Immature natural killer cell (primary cell): ENCODE measurements at regions not wholly inside any gene's neighbourhood (a gene's known extent, or its start where the extent isn't known, plus 50 kb on each side); places are given as distances from the start of the nearest gene placed in this dataset.
"Not testable (repeated sequence)": the region's sequence is repeated elsewhere in the genome, so short reads cannot be mapped to it uniquely, and the experiment has no call there.

Experiments
- DNase-seq, 3 donors: peaks; one replicate each; pipeline ENCODE4 v3.0.0; 2022; ENCODE audit warnings: mixed read lengths in 1 of 3
- H3K27ac Mint-ChIP-seq, 6 donors: one replicate each; pipeline ENCODE4 v1.8.0; 2020; ENCODE audit warnings: mixed read lengths in 6 of 6, mild to moderate bottlenecking in 5 of 6, inconsistent platforms in 4 of 6, moderate library complexity in 3 of 6
- H3K27me3 Mint-ChIP-seq, 3 donors: one replicate each; pipeline ENCODE4 v1.8.0; 2020 to 2021; ENCODE audit warnings: low read depth in 3 of 3, mild to moderate bottlenecking in 3 of 3, mixed read lengths in 3 of 3, moderate library complexity in 3 of 3, inconsistent platforms in 1 of 3
- H3K36me3 Mint-ChIP-seq, 3 donors: one replicate each; pipeline ENCODE4 v1.8.0; 2020; ENCODE audit warnings: mixed read lengths in 3 of 3, inconsistent platforms in 2 of 3, mild to moderate bottlenecking in 2 of 3
- H3K4me1 Mint-ChIP-seq, 2 donors: one replicate each; pipeline ENCODE4 v1.8.0; 2020; ENCODE audit warnings: inconsistent platforms in 2 of 2, mild to moderate bottlenecking in 2 of 2, mixed read lengths in 2 of 2, moderate library complexity in 1 of 2
- H3K4me3 Mint-ChIP-seq, 5 donors: one replicate each; pipeline ENCODE4 v1.8.0; 2020; ENCODE audit warnings: mild to moderate bottlenecking in 5 of 5, mixed read lengths in 5 of 5, inconsistent platforms in 3 of 5, moderate library complexity in 3 of 5
- H3K9me3 Mint-ChIP-seq, 6 donors: one replicate each; pipeline ENCODE4 v1.8.0; 2020; ENCODE audit warnings: mild to moderate bottlenecking in 6 of 6, mixed read lengths in 6 of 6, inconsistent platforms in 4 of 6, moderate library complexity in 3 of 6

GRCh38 chr7:91608606-91609005 lies 271.9 kb downstream of the MTERF1 start:
- Mint-ChIP-seq H3K4me1 (no peaks in the 10 kb centered on the region), H3K4me3 (no peak overlapping the region), H3K36me3 (no peaks in the 10 kb centered on the region), H3K27ac (no peak overlapping the region), H3K27me3 (no peaks in the 10 kb centered on the region), H3K9me3 (peaks cover 0 to 43% (median 7%) of the 10 kb centered on the region in 6 donors)
- DNase-seq, result no peak

GRCh38 chr7:91609525-91609924 lies 271.0 kb downstream of the MTERF1 start:
- DNase-seq, result no peak
- H3K27ac Mint-ChIP-seq, result no peak overlapping the region
- H3K9me3 Mint-ChIP-seq, result peaks cover 0 to 51% (median 8%) of the 10 kb centered on the region in 6 donors
- H3K4me3 Mint-ChIP-seq, result no peak overlapping the region
- H3K27me3 Mint-ChIP-seq, result peaks cover 0 to 3% (median 0%) of the 10 kb centered on the region in 3 donors
- no peaks in the 10 kb centered on the region for H3K36me3 Mint-ChIP-seq
- no peaks in the 10 kb centered on the region for H3K4me1 Mint-ChIP-seq

GRCh38 chr7:91614431-91614830 lies 266.1 kb downstream of the MTERF1 start:
- H3K4me3 Mint-ChIP-seq, result no peak overlapping the region
- H3K9me3 Mint-ChIP-seq, result peaks cover 4 to 38% (median 10%) of the 10 kb centered on the region in 6 donors
- H3K36me3 Mint-ChIP-seq, result no peaks in the 10 kb centered on the region
- H3K27ac Mint-ChIP-seq, result no peak overlapping the region
- peaks cover 0 to 3% (median 0%) of the 10 kb centered on the region in 3 donors for H3K27me3 Mint-ChIP-seq
- H3K4me1 Mint-ChIP-seq, result no peaks in the 10 kb centered on the region
- DNase-seq, result no peak

DNA sequence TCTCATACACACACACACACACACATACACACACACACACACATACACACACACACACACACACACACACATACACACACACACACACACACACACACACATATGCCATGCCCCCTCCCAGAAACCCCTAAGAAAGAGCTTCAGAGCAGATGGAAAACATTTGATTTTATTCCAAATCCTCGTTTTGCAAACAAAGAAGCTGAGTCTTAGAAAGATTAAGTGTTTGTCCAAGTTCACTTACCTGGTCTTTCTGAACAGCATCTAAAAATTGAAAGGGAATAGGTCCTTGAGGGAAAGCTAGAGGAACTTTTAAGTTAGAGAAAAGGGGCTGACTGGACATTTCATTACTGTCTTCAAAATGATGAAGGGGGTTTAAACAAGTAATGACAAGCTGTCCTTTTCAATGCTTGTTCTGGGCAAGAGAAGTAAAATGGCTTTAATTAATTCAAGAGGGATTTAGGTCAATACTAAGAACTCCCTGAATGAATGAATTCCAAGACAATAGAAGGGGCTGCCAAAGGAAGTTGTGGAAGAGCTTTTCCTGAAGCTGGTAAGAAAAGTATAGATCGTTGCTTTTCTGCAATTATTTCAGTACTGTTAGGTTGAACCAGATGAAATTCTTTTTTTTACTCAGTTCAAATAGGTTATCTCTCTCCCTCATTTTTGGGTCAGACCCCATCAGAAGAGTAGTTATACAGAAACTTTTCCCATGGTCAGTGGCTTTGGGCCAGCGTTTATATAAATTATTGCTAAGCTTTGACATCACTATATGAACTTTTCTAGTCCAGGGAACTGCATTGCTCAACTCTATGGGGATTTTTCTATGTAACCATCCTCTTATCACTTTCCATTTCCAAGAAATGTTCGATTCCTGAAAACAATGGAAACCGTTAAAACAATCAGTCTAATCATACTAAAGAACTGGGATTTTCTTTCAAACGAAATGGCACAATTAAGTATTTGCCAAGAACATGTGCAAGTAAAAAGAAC lies 261.4 kb downstream of the MTERF1 start:
- Mint-ChIP-seq H3K27ac (no peak overlapping the region), H3K9me3 (peaks cover 3 to 33% (median 10%) of the 10 kb centered on the region in 6 donors), H3K4me1 (no peaks in the 10 kb centered on the region), H3K4me3 (no peak overlapping the region), H3K27me3 (peaks cover 0 to 5% (median 0%) of the 10 kb centered on the region in 3 donors), H3K36me3 (no peaks in the 10 kb centered on the region)
- DNase-seq, result no peak

DNA sequence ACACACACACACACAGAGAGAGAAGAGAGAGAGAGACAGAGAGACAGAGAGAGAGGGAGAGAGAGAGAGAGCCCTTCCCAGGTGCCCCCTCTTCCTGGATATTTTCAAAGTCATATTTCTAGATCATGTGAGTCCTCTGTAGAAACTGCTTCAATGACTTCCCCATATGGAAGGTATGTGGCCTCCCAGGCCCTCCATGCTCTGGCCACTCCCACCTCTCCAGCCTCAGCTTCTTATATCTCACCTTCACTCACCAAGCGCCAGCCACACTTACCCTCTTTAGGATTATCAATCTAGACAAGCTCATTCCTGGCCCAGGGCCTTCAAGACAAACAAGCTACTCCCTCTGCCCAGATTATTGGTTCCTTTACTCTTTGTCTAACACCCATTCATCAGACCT lies 259.7 kb downstream of the MTERF1 start:
- Mint-ChIP-seq H3K27ac (no peak overlapping the region), H3K4me1 (no peaks in the 10 kb centered on the region), H3K36me3 (no peaks in the 10 kb centered on the region), H3K4me3 (no peak overlapping the region), H3K27me3 (peaks cover 0 to 4% (median 0%) of the 10 kb centered on the region in 3 donors), H3K9me3 (peaks cover 4 to 31% (median 7%) of the 10 kb centered on the region in 6 donors)
- no peak for DNase-seq

- not testable (repeated sequence) for H3K27me3 Mint-ChIP-seq, H3K36me3 Mint-ChIP-seq, DNase-seq, H3K4me1 Mint-ChIP-seq, H3K27ac Mint-ChIP-seq, H3K4me3 Mint-ChIP-seq
- H3K9me3 Mint-ChIP-seq, result peaks cover 4 to 34% (median 13%) of the 10 kb centered on the region in 6 donors
Measured at GRCh38 chr7:91627324-91627723, 253.2 kb downstream of the MTERF1 start.

DNA sequence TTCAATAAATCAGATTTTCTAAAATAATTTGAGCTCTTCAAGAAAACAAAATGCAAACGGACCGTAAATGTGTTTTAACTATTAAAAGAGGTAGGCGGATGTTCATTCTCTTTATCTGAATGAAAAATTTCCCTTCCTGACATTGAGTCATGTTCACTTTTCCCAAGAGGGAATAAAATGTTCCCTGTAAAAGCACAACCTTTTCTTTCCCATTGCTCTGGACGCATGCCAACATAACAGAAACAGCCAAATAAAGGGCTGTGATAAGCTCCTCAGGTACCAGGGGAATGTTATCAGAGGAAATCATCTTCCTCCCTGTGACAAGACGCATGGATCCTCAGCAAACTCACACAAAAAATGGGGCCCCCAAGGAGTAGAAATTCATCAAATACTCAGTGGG lies 251.8 kb downstream of the MTERF1 start:
- peaks cover 4 to 41% (median 13%) of the 10 kb centered on the region in 6 donors for H3K9me3 Mint-ChIP-seq
- H3K4me1 Mint-ChIP-seq, result no peaks in the 10 kb centered on the region
- DNase-seq, result no peak
- no peak overlapping the region for H3K4me3 Mint-ChIP-seq
- H3K27me3 Mint-ChIP-seq, result peaks cover 0 to 4% (median 2%) of the 10 kb centered on the region in 3 donors
- H3K36me3 Mint-ChIP-seq, result no peaks in the 10 kb centered on the region
- no peak overlapping the region for H3K27ac Mint-ChIP-seq

- no peak for DNase-seq
- Mint-ChIP-seq H3K36me3 (no peaks in the 10 kb centered on the region), H3K9me3 (peaks cover 5 to 48% (median 15%) of the 10 kb centered on the region in 6 donors), H3K4me1 (no peaks in the 10 kb centered on the region), H3K4me3 (no peak overlapping the region), H3K27ac (no peak overlapping the region), H3K27me3 (peaks cover 0 to 5% (median 2%) of the 10 kb centered on the region in 3 donors)
Measured at GRCh38 chr7:91630581-91631380, 249.7 kb downstream of the MTERF1 start.

DNA sequence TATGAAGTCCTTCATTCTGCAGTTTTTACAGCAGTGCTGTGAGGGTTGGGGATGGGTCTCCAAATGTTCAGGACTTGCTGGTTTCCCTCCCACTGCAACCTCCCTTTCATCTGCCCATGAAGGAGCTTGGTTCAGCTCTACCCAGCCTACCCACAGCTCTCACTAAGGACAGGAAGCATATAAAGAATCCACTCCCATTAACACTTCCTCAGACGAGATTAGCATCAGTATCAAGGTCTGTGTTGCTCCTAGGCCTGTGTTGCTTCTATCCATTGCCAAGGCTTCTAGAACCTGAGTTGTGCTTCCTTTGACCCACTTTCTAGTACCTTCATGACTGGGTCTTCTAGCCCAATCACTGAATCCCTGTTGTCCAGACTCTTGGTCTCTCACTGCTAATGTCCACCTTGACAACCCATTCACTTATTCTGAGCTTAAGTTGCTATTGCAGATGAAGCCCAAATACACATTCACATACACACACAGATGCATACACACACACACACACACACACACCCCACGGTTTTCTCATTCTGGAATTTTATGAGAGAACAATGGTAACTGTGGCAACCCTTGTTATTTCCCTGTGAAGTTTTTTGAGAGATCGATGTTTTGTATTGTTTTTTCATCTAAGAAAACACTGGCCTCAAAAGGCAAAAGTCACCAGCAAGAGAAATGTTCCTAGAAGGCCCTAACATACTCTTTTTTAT lies 248.1 kb downstream of the MTERF1 start:
- no peaks in the 10 kb centered on the region for H3K4me1 Mint-ChIP-seq
- no peak overlapping the region for H3K4me3 Mint-ChIP-seq
- H3K9me3 Mint-ChIP-seq, result peaks cover 2 to 50% (median 10%) of the 10 kb centered on the region in 6 donors
- H3K27me3 Mint-ChIP-seq, result peaks cover 0 to 5% (median 2%) of the 10 kb centered on the region in 3 donors
- no peak for DNase-seq
- no peak overlapping the region for H3K27ac Mint-ChIP-seq
- H3K36me3 Mint-ChIP-seq, result no peaks in the 10 kb centered on the region

- Mint-ChIP-seq H3K36me3 (no peaks in the 10 kb centered on the region), H3K4me1 (no peaks in the 10 kb centered on the region), H3K27me3 (peaks cover 0 to 7% (median 2%) of the 10 kb centered on the region in 3 donors), H3K4me3 (no peak overlapping the region), H3K27ac (no peak overlapping the region), H3K9me3 (peaks cover 3 to 54% (median 12%) of the 10 kb centered on the region in 6 donors)
- no peak for DNase-seq
Measured at GRCh38 chr7:91633013-91633441, 247.5 kb downstream of the MTERF1 start.

- DNase-seq, result no peak
- no peaks in the 10 kb centered on the region for H3K36me3 Mint-ChIP-seq
- no peak overlapping the region for H3K4me3 Mint-ChIP-seq
- no peak overlapping the region for H3K27ac Mint-ChIP-seq
- peaks cover 3 to 57% (median 9%) of the 10 kb centered on the region in 6 donors for H3K9me3 Mint-ChIP-seq
- H3K27me3 Mint-ChIP-seq, result peaks cover 0 to 9% (median 2%) of the 10 kb centered on the region in 3 donors
- H3K4me1 Mint-ChIP-seq, result no peaks in the 10 kb centered on the region
Measured at GRCh38 chr7:91634485-91635177, 245.9 kb downstream of the MTERF1 start.

GRCh38 chr7:91636129-91636724 lies 244.3 kb downstream of the MTERF1 start:
- DNase-seq, result no peak
- peaks cover 2 to 59% (median 6%) of the 10 kb centered on the region in 6 donors for H3K9me3 Mint-ChIP-seq

More at GRCh38 chr7:91636129-91636724, 244.3 kb downstream of the MTERF1 start:
- Mint-ChIP-seq H3K27ac (no peak overlapping the region), H3K4me1 (no peaks in the 10 kb centered on the region), H3K27me3 (peaks cover 0 to 7% (median 2%) of the 10 kb centered on the region in 3 donors), H3K4me3 (no peak overlapping the region), H3K36me3 (no peaks in the 10 kb centered on the region)
